GM12878 (cell line): ENCODE measurements at regions not wholly inside any gene's neighbourhood (a gene's known extent, or its start where the extent isn't known, plus 50 kb on each side); places are given as distances from the start of the nearest gene placed in this dataset.

Source experiments
- ATAC-seq: fragments of 200-7000 bp; cut with Tn5 transposase; 3 replicates; pipeline ENCODE4 v1.9.1; 2020; ENCODE audit warnings: mild to moderate bottlenecking, moderate library complexity
- BruUV-seq: library from RNA; stranded (reverse); fragments of 400-500 nt; replicated peaks from 2 replicates; lab custom pipeline; 2021; lab: Mats Ljungman, UMichigan
- CTCF ChIA-PET: fragments of 300-600 bp; sonication (Branson Sonifier 250); formaldehyde crosslinking; extraction: SDS; loops from one replicate; lab custom pipeline; 2021; ENCODE audit warnings: inconsistent platforms; lab: Yijun Ruan, JAX
- POLR2A ChIA-PET: fragments of 350-600 bp; formaldehyde crosslinking; extraction: SDS; loops from one replicate; lab custom pipeline; 2021; ENCODE audit warnings: inconsistent platforms; lab: Charles Lee
- RAD21 ChIA-PET: fragments of 300-600 bp; sonication (Branson Sonifier 250); formaldehyde crosslinking; loops from one replicate; lab custom pipeline; 2023; ENCODE audit warnings: antibody characterized with exemption; ENCODE audit not compliant: unreplicated experiment; lab: Charles Lee
- SMC1A ChIA-PET: fragments of 300-600 bp; sonication (Branson Sonifier 250); formaldehyde crosslinking; loops from one replicate; lab custom pipeline; 2023; ENCODE audit not compliant: unreplicated experiment, uncharacterized antibody; lab: Charles Lee
- DNase-seq: peaks from one replicate; pipeline ENCODE4 v3.0.0-alpha.2; 2011; ENCODE audit warnings: low read depth, low spot score
- FAIRE-seq: peaks from 3 replicates; lab custom pipeline; 2011; peaks lifted over from hg19 to GRCh38; lab: Jason Lieb, UNC
- H2AFZ ChIP-seq: 2 replicates; pipeline ENCODE4 v1.6.0; 2011; ENCODE audit warnings: low read depth, low read length, control low read depth; ENCODE audit not compliant: control insufficient read depth
- H3K27ac ChIP-seq: 2 replicates; pipeline ENCODE4 v1.5.1; 2011; ENCODE audit warnings: control low read depth; ENCODE audit not compliant: control insufficient read depth, insufficient read depth
- H3K27me3 ChIP-seq, 2 experiments: replicated peaks in 1 of 2; 2 replicates each; pipeline versions ENCODE4 v1.6.0 to v1.6.1; 2011; ENCODE audit warnings: low read length in 1 of 2; ENCODE audit not compliant: control insufficient read depth in 2 of 2, insufficient read depth in 2 of 2
- H3K36me3 ChIP-seq, 2 experiments: 2 replicates each; pipeline ENCODE4 v1.5.1; 2011; ENCODE audit warnings: low read length in 1 of 2; ENCODE audit not compliant: control insufficient read depth in 2 of 2, insufficient read depth in 2 of 2
- H3K4me1 ChIP-seq: 2 replicates; pipeline ENCODE4 v1.6.1; 2011; ENCODE audit warnings: mild to moderate bottlenecking, low read length, moderate library complexity, mixed read lengths; ENCODE audit not compliant: control insufficient read depth, insufficient read depth
- H3K4me2 ChIP-seq: 2 replicates; pipeline ENCODE4 v1.6.0; 2011; ENCODE audit warnings: control low read depth; ENCODE audit not compliant: control insufficient read depth, insufficient read depth
- H3K4me3 ChIP-seq: fragments of 200-600 bp; sonication (generic); 2 replicates; pipeline ENCODE4 v1.5.1; 2016
- H3K79me2 ChIP-seq: 2 replicates; pipeline ENCODE4 v1.6.0; 2011; ENCODE audit warnings: low read length; ENCODE audit not compliant: control insufficient read depth, insufficient read depth
- H3K9ac ChIP-seq: 2 replicates; pipeline ENCODE4 v1.8.0; 2011; ENCODE audit warnings: low read length, control low read depth, mixed read lengths; ENCODE audit not compliant: control insufficient read depth, insufficient read depth
- H3K9me3 ChIP-seq: replicated peaks from 3 replicates; pipeline ENCODE4 v1.5.1; 2011; ENCODE audit warnings: mild to moderate bottlenecking, low read length; ENCODE audit not compliant: control insufficient read depth, insufficient read depth
- H4K20me1 ChIP-seq: 2 replicates; pipeline ENCODE4 v1.6.0; 2011; ENCODE audit not compliant: control insufficient read depth, insufficient read depth
- BCL11A ChIP-seq: IDR thresholded peaks from 2 replicates; pipeline ENCODE4 v1.6.1; 2011; ENCODE audit warnings: low read depth, low read length
- CHD1 ChIP-seq: IDR thresholded peaks from 2 replicates; pipeline ENCODE4 v1.6.1; 2012; ENCODE audit warnings: low read depth, low read length, improper control_type of control experiment
- CHD2 ChIP-seq: IDR thresholded peaks from 2 replicates; pipeline ENCODE4 v1.6.1; 2011; ENCODE audit warnings: low read depth, low read length, improper control_type of control experiment, borderline replicate concordance
- CREB1 ChIP-seq: IDR thresholded peaks from 2 replicates; pipeline ENCODE4 v1.6.1; 2012; ENCODE audit warnings: low read depth, mild to moderate bottlenecking, inconsistent platforms
- DPF2 ChIP-seq: fragments of 450-650 bp; IDR thresholded peaks from 2 replicates; pipeline ENCODE4 v1.6.1; 2017; ENCODE audit warnings: mild to moderate bottlenecking
- KLF5 ChIP-seq: fragments of 450-650 bp; IDR thresholded peaks from 2 replicates; pipeline ENCODE4 v1.6.1; 2014; ENCODE audit warnings: mild to moderate bottlenecking; ENCODE audit not compliant: partially characterized antibody
- LARP7 ChIP-seq: fragments of 450-650 bp; IDR thresholded peaks from 2 replicates; pipeline ENCODE4 v1.6.1; 2017; ENCODE audit warnings: mild to moderate bottlenecking
- PML ChIP-seq: IDR thresholded peaks from 2 replicates; pipeline ENCODE4 v1.6.1; 2012; ENCODE audit warnings: low read length, inconsistent platforms
- RB1 ChIP-seq: fragments of 450-650 bp; formaldehyde crosslinking; IDR thresholded peaks from 2 replicates; pipeline ENCODE4 v1.6.1; 2017; ENCODE audit warnings: mild to moderate bottlenecking, borderline replicate concordance
- RELA ChIP-seq: fragments of 450-650 bp; IDR thresholded peaks from 2 replicates; pipeline ENCODE4 v1.8.0; 2014; ENCODE audit warnings: borderline replicate concordance; ENCODE audit not compliant: partially characterized antibody
- SREBF1 ChIP-seq: IDR thresholded peaks from 2 replicates; pipeline ENCODE4 v1.6.1; 2012; ENCODE audit warnings: mild to moderate bottlenecking, low read length
- WRNIP1 ChIP-seq: IDR thresholded peaks from 2 replicates; pipeline ENCODE4 v1.6.1; 2011; ENCODE audit warnings: low read depth, low read length, improper control_type of control experiment, borderline replicate concordance
- ZNF622 ChIP-seq: fragments of 450-650 bp; IDR thresholded peaks from 2 replicates; pipeline ENCODE4 v1.6.1; 2017; ENCODE audit warnings: mild to moderate bottlenecking, inconsistent platforms
- WGBS: methylation state at CpG from one replicate; pipeline ENCODE4 v1.1.6; 2016; ENCODE audit warnings: low lambda C conversion rate; ENCODE audit not compliant: insufficient replicate concordance, insufficient coverage; ENCODE audit errors: missing lambda C conversion rate; 5-methylcytosine and 5-hydroxymethylcytosine counted together
- in situ Hi-C: fragments of 300-500 bp; cut with MboI; formaldehyde crosslinking; loops from 9 replicates; pipeline ENCODE4 v1.14.3; 2018; ENCODE audit warnings: mixed read lengths
- intact Hi-C: fragments of 100-400 bp; cut with micrococcal nuclease; formaldehyde crosslinking; loops from one replicate; pipeline ENCODE4 v1.14.2; 2022; ENCODE audit not compliant: unreplicated experiment
- TF ChIP-seq, protein P1 (sequence below): fragments of 450-650 bp; IDR thresholded peaks from 2 replicates; pipeline ENCODE4 v1.6.1; 2017; ENCODE audit warnings: mild to moderate bottlenecking, low read depth, inconsistent platforms; ENCODE audit not compliant: poor library complexity, severe bottlenecking
- TF ChIP-seq, protein P2 (sequence below): fragments of 450-650 bp; IDR thresholded peaks from 2 replicates; pipeline ENCODE4 v1.6.1; 2017; ENCODE audit warnings: low read depth, mild to moderate bottlenecking, moderate library complexity
- TF ChIP-seq, protein P3 (sequence below): fragments of 150-350 bp; IDR thresholded peaks from 2 replicates; pipeline ENCODE4 v1.6.1; 2016; ENCODE audit warnings: low read depth, low read length

DNA sequence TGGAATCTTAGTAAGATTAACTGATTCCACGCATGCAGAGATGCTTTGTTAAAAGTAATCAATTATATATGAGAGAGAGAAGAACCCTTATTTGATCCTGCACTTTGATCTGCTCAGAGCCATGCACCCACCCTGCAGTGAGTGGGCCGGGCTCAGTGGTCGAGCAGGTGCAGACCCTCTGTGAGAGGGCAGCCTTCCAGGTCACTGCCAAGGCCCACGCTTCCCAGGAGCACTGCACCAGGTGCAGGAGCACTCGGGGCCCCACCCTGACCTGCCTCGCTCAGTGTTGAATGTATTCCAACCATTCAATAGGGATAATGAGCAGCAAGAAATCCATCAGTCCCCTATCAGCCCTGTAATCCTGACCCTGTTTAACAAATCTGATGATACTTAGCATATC, 126.9 kb downstream of the TMEM200C start (continued):
- TF ChIP-seq, protein P1, sequence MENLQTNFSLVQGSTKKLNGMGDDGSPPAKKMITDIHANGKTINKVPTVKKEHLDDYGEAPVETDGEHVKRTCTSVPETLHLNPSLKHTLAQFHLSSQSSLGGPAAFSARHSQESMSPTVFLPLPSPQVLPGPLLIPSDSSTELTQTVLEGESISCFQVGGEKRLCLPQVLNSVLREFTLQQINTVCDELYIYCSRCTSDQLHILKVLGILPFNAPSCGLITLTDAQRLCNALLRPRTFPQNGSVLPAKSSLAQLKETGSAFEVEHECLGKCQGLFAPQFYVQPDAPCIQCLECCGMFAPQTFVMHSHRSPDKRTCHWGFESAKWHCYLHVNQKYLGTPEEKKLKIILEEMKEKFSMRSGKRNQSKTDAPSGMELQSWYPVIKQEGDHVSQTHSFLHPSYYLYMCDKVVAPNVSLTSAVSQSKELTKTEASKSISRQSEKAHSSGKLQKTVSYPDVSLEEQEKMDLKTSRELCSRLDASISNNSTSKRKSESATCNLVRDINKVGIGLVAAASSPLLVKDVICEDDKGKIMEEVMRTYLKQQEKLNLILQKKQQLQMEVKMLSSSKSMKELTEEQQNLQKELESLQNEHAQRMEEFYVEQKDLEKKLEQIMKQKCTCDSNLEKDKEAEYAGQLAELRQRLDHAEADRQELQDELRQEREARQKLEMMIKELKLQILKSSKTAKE = no peak
- TF ChIP-seq CREB1 (no peak), CHD2 (no peak), SREBF1 (no peak), RB1 (no peak), LARP7 (no peak), KLF5 (no peak), BCL11A (no peak)
- TF ChIP-seq, protein P2, sequence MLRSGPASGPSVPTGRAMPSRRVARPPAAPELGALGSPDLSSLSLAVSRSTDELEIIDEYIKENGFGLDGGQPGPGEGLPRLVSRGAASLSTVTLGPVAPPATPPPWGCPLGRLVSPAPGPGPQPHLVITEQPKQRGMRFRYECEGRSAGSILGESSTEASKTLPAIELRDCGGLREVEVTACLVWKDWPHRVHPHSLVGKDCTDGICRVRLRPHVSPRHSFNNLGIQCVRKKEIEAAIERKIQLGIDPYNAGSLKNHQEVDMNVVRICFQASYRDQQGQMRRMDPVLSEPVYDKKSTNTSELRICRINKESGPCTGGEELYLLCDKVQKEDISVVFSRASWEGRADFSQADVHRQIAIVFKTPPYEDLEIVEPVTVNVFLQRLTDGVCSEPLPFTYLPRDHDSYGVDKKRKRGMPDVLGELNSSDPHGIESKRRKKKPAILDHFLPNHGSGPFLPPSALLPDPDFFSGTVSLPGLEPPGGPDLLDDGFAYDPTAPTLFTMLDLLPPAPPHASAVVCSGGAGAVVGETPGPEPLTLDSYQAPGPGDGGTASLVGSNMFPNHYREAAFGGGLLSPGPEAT = no peak

DNA sequence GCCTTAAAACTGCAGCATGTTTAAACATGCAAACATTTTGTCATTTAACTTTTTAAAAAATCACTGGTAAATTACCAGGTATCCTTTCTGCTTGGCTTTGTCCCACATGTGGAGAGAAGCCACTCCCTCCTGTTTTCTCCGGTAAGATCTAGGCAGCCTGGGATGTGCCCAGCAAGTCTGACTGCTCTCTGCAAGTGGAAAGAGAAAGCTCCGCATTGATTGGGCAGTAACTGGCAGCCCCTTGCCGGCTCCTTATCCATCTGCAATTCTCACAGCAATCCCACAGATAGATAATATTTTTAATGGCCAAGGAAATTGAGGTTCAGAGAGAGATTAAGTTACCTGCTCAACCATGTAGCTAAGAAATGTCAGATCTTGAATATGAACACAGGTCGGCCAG, 136.1 kb downstream of the TMEM200C start:
- ChIA-PET CTCF (no interaction called here), POLR2A (no interaction called here), SMC1A (no interaction called here), RAD21 (no interaction called here)
- Histone ChIP-seq H3K4me1 (no peaks in the 10 kb centered on the region), H3K9me3 (no peaks in the 10 kb centered on the region), H2AFZ (no peak overlapping the region), H3K4me2 (no peak overlapping the region), H3K9ac (no peak overlapping the region), H3K4me3 (no peak overlapping the region), H3K27ac (no peak overlapping the region), H4K20me1 (no peaks in the 10 kb centered on the region), H3K27me3 (no peaks in the 10 kb centered on the region; a peak in 2 of 4 replicates), H3K79me2 (no peaks in the 10 kb centered on the region), H3K36me3 (no peaks in the 10 kb centered on the region)
- ATAC-seq = no peak
- no peak for DNase-seq
- 2% methylated on average over 4 of the region's 4 CpGs for whole genome bisulfite sequencing
- in situ Hi-C loops (no loop called here), intact Hi-C loops (no loop called here)
- BruUV-seq = no TSS peak
- FAIRE-seq = no peak
- TF ChIP-seq DPF2 (no peak), ZNF622 (no peak), WRNIP1 (no peak), CHD1 (no peak), PML (no peak), RELA (no peak)
- TF ChIP-seq, protein P3, sequence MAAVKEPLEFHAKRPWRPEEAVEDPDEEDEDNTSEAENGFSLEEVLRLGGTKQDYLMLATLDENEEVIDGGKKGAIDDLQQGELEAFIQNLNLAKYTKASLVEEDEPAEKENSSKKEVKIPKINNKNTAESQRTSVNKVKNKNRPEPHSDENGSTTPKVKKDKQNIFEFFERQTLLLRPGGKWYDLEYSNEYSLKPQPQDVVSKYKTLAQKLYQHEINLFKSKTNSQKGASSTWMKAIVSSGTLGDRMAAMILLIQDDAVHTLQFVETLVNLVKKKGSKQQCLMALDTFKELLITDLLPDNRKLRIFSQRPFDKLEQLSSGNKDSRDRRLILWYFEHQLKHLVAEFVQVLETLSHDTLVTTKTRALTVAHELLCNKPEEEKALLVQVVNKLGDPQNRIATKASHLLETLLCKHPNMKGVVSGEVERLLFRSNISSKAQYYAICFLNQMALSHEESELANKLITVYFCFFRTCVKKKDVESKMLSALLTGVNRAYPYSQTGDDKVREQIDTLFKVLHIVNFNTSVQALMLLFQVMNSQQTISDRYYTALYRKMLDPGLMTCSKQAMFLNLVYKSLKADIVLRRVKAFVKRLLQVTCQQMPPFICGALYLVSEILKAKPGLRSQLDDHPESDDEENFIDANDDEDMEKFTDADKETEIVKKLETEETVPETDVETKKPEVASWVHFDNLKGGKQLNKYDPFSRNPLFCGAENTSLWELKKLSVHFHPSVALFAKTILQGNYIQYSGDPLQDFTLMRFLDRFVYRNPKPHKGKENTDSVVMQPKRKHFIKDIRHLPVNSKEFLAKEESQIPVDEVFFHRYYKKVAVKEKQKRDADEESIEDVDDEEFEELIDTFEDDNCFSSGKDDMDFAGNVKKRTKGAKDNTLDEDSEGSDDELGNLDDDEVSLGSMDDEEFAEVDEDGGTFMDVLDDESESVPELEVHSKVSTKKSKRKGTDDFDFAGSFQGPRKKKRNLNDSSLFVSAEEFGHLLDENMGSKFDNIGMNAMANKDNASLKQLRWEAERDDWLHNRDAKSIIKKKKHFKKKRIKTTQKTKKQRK = no peak
